HG02981 (cell line): ENCODE measurements at regions not wholly inside any gene's neighbourhood (a gene's known extent, or its start where the extent isn't known, plus 50 kb on each side); places are given as distances from the start of the nearest gene placed in this dataset.
"Not testable (repeated sequence)": the region's sequence is repeated elsewhere in the genome, so short reads cannot be mapped to it uniquely, and the experiment has no call there.

ENCODE experiments used
- ATAC-seq: cut with Tn5 transposase; IDR thresholded peaks from one replicate; pipeline ENCODE4 v1.9.1; 2021; ENCODE audit warnings: mild to moderate bottlenecking, moderate library complexity; ENCODE audit not compliant: unreplicated experiment

DNA sequence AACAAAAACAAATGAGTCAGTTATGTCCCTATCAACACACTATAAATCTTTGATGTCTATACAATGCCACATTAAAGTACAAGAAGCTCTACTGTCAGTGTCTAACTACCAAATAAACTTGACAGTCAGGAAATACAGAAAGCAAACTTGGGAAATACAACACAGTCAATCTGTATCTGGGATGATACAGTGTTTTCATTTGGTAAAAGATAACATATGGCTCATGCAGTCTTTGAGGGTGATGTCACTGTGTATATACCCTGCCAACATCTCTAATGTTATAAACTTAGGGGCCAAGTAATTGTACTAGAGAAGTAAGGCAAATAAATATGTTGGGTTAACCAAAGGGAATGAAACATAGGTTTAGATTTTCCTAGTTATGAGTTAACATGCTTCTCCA lies 552.5 kb upstream of the ADAMTS5 start:
- ATAC-seq = no peak

DNA sequence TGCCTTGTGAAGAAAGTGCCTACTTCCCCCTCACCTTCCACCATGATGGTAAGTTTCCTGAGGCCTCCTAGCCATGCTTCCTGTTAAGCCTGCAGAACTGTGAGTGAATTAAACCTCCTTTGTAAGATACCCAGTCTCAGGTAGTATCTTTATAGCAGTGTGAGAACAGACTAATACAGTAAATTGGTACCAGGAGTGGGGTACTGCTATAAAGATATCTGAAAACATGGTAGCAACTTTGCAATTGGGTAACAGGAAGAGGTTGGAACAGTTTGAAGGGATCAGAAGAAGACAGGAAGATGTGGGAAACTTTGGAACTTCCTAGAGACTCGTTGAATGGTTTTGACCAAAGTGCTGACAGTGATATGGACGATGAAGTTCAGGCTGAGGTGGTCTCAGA lies 550.3 kb upstream of the ADAMTS5 start:
- not testable (repeated sequence) for ATAC-seq

DNA sequence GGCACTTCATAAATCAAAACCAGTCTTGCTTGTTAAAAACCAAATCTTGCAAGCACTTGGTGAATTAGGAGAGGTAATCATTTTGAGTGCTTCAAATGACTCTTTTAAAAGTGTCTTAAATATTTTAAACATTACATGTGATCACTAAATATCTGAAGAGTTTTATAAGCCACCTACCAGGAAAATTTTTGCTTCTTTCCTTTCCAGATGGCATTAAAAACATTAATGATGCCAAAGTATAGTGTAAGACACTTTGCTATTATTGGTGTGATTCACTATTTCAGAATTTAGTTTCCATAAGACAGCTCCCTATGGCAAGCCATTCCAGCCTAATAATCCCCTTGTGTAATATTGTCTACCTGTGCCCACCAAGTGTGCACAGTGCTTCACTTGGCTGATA lies 548.8 kb upstream of the ADAMTS5 start:
- ATAC-seq = no peak

DNA sequence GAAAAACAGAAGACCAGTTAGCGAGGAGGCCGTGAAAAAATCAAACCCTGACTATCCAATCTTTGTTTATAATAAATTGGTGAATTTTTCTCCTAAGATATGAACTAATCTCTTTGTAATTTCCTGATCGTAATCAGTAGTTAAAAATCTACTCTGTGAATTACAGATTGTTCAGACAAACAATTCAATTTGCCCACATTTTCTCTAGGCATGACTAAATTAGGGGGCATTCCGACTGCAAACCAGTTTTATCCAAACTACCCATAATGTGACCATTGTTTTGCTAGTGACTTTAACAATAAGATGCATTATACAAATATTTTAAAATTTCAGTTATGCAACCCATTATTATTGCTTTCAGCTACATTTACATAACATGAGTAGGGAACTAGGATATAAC lies 546.9 kb upstream of the ADAMTS5 start:
- no peak for ATAC-seq

DNA sequence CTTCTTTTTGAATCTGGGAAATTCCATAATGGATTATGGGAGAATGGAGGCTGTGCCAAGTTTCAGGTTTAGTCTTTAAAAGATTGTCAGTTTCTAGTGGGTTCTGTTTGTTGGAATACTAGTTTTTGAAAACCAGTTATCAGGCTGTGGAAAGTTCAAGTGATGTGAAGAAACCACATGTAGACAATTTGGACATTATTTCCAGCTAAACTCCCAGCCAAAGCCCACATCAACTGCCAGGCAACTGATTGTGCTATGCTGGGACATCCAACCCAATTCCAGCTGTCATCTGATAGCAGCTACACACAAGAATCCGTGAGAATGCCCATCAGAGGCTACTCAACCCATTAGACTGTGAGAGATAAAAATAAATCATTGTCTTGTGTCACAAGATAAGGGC lies 546.1 kb upstream of the ADAMTS5 start:
- no peak for ATAC-seq

DNA sequence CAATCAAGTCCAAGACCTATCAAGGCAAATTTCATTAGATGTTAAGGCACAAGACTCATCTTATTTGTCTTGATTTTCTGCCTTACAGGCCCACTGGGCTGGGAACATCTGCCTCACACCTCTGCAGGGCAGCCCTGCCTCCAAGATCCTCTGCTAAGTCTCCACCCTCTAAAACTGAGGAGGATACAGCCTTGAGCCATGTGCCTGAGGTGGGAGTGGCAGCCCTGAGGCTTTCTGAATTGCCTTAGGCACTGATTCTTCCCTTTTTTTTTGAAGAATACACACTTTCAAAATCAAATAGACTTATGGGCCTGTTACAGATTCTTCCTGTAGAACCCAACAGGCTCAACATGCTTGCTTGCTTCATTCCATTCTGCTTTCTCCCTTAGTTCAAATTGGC lies 544.3 kb upstream of the ADAMTS5 start:
- no peak for ATAC-seq

DNA sequence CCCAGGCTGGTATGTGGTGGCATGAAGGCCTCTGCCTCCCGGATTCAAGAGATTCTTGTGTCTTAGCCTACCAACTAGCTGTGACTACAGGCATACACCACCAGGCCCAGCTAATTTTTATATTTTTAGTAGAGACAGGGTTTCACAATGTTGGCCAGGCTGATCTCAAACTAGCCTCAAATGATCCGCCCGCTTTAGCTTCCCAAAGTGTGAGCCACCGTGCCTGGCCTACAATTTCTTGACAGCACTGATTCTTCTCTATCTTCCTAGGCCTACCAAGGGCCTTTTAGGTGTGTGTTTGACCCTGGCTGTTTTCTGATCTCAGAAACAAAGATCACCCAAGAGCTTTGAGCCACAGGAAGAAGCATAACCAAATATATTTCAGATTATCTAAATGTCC lies 540.8 kb upstream of the ADAMTS5 start:
- no peak for ATAC-seq

DNA sequence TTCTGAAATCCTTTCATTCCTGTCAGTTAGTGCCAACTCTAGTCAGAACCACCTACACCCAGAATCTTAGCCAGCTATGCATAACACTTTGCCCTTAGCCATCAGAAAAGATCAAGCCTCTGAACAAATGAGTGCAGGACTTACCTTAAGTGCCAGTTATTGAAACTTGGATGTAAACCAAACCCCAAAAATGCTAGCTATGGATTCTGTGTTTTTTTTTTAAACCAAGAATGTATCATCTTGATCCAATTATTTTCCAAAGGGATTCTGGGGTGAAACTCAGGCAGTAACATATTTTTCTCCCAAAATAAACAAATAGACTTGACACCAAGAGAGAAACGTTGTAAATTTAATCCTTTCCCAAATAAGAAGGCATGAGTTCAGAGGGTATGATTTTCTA lies 538.6 kb upstream of the ADAMTS5 start:
- ATAC-seq = no peak

DNA sequence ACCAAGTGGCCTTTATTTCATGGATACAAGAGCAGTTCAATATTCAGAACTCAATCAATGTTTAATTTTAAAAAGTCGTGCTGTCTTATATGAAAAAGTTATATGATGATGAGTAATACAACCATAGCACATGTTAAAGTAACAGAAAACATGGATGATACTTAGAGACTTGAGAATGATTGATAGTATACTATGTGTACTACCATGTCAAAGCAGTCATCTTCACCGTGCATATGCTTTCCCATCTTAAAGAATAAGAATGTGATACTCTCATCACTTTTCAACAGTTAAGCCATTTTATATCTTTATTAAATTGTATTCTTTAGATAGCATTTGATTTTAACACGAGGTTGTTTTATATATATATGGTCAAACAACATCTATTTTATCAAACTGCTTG lies 535.9 kb upstream of the ADAMTS5 start:
- no peak for ATAC-seq

DNA sequence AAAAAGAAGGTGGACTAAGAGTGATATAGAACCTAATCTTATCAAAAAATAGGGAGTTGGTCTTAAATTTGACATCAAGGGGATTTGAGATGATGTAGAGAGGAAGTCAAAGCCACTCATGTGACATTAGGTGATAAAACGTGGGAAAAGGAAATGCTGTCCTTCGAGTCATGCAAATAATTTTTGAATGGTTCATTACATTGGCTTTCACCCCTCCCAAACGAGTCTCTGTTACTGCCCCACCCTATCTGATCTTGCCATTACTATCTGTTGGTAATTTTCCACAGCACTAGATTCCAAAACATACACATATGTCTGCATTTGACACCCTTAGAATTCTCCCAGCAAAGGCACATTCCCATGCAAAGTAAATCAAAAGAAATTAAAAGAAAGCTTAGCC lies 531.1 kb upstream of the ADAMTS5 start:
- no peak for ATAC-seq

DNA sequence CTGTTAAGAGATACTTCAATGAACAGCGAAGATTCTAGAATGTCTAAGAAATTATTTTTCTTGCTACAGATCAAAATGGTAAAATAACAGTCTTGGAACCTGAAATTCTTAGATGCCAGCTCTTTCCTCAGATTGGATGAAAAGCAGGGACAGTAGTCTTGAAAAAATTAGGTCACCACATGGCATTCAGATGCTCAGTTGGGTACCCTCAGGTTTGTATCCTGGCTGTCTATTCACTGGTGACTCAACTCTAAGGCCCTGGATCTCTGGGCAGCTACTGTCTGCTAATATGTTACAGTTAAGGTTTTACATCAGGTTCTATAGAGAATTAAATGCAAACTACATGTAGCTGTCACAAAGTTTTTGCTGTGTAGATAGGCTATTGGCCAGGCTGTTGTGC lies 528.9 kb upstream of the ADAMTS5 start:
- ATAC-seq = no peak

DNA sequence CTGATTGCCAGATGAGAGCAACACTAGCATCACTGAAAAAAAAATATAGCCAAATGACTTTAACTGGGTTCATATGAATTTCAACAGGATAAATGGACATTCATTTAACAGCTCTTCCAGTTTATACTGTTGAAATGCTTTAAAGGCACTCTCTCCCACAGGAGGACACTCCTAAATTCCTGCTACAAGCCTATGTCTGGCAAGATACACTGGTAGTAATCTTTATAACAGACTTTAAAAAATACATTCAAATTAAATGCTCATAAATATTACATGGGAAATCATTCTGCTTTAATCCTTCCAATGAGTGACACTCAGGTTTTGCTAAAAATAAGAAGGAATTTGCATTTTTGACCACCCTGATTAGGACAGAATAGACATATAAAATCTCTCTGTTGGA lies 526.7 kb upstream of the ADAMTS5 start:
- ATAC-seq = no peak

DNA sequence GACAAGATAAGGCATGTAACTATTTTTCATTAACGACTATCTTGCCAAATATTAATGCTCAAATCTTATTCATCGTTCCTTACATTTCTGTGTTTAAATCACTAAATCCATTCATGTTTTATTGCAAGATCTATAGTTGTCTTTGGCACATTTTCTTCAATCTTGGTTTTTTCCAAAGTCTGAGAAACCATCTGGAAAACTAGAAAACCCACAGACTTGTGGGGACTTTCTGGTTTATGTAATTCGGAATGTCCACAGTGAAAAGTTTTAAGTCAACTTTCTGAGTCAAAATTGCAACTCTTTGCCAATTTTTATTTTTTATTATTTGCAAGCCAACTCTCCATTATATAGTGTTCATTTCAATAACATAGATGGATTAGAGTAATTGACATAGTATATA lies 520.8 kb upstream of the ADAMTS5 start:
- ATAC-seq = no peak

DNA sequence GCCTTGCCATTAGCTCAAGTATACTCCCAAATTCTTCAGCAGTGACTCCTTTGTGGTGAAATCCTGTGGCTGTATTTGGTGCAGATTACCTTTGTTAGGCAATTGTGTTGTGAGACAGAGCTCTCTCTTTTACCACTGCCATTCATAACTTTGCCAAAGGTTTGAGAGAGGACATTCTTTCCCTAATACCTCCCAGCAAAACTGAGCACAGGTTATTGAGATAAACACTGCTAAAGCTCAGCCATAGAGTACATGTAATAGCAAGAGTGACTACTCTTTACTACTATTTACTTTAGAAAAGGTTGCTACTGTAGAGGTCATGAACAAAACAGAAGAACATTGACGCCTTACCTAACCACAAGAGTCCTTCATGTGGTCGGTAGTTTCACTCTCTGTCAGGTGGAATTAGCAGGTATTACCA lies 514.0 kb upstream of the ADAMTS5 start:
- ATAC-seq = no peak

DNA sequence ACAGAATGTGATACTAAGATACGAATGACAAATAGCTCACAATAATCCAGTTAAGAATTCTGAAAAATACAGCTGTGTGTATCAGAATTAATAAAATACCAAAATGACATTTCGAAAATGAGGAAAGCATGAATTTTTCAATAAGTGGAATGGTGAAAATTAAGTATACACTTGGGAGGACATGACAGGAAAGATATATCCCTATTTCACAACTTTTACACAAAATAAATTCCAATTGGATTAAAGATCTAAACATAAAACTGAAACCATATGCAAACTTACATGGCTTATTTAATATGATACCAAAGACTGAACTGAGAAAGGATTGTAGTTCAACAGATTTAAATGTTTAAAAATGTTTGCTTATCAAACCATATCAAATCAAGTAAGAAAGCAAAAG lies 510.4 kb upstream of the ADAMTS5 start:
- ATAC-seq = no peak

DNA sequence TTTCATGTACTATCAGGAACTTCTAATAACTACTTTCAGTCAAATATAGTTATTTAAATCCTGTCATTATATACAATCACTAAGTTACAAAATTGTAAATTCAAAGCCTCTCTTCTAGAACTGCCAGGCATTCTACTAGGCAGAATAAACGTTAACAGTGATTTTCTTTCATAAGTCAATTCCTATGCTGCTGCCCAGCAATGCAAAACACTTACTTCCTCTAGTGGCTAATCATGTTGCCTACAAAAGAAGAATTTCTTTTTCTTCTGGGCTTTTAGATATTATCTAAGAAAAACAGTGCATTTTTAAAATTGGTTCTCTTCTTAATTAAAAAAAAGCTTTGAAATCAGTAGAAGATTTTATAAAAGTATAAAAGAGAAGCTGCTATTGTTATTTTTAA lies 509.8 kb upstream of the ADAMTS5 start:
- ATAC-seq = no peak

DNA sequence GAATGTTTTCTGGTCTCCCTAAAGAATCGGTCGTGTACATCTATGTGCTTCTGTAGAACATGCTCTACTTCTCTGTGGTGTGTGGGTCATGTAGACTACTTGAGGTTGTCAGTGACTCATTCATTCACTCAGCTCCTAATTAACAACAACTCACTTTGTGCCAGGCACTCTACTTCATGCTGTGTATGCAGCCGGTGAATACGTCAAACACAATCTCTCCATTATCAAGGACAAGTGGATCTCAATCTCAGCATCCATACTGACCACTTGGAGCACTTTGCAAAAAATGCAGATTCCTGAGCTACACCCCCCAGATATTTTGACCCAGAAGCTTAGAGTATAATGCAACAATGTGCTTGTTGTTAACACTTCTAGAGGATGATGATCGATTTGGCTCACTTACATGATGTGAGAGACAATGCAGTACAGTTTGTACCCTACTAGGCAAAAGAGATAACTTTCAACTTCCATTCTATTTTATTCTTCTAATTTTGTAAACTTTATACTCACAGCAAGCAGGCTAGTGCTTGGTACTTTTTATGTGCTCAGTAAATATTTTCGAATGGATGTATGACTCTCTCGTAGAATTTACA lies 508.6 kb upstream of the ADAMTS5 start:
- no peak for ATAC-seq

DNA sequence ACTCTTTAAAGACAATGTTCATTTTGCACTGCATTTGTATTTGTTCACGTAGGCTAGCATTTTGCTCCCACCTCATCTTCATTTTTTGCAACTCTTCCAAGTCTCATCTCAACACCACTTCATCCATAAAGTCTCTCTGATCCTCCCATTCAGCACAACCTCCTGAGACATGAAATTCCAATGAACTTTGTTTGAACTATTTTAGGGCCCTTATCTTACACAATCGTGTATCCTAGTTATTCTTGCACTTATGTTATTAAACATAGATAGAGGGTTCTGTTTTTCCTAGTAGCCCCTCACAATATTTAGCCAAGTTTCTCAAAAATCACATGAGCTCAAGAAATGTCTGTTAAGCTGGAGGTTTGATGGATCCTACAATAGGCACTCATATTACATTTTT lies 500.5 kb upstream of the ADAMTS5 start:
- ATAC-seq = no peak

DNA sequence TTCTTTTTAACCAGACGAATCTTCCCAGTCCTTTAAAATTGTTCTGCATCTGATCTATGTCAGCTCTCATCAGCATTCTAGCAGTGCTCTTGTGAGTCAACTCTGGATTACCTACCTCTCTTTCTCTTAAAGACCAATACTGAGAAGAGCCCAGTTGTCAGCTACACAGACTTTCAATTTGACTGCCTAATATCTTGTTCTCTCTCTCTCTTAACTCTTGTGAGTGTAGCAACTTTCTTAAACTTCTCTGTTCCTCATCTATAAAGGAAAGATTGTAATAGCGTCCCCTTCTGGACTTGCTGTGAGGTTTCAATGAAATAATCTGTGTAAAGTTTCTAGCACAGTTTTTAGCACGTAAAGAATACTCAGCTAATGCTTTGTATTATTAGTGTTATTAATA lies 499.3 kb upstream of the ADAMTS5 start:
- ATAC-seq = no peak

DNA sequence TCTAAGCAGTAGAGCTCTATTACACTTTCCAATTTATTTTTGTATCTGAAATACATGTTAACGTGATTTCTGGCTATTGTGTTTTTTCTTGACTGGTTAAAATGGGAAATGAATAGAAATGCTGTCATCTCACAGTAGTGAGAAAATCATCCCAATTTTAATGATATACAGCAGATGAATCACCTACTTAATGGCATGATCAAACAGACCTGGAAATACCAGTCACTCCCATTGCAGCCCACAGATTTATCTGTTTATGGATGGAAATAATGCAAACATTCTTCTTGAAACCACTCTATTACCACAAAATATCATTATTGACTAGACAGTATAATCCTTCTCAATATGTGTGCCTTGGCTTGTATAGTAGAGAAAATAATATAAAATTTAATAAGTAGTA lies 497.8 kb upstream of the ADAMTS5 start:
- ATAC-seq = no peak

DNA sequence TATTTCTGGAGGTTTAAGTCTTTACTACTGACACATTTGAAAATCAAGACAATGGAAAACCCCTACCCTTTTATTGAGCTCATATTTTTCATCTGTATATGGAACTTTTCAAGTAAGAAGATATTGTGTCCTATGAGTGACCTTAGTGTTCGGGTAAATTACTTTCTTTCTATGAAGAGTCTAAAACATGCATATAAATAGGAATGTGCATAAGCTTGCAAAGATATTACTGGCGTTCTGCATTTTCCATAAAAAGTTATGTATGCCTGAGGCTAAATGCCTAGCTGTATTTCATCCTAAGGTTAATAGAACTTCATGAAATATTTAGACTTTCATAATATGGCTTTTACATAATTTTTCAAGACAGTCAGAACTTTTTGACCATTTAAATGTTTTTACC lies 495.8 kb upstream of the ADAMTS5 start:
- no peak for ATAC-seq

DNA sequence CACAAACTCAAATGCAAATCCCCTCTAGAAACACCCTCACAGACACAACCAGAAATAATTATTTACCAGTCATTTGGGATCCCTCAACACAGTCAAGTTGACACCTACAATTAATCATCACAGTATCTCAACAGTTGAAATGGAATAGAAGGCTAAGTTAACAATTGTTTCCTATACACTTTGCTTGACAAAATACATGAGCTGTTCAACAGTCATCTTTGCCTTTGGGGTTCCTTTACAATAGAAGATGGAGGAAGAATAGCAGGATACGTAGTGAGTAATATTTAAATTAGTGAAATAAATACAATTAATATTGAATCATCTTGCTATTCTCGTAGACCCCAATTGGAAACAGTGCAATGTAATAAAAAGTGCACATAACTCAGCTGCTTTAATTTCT lies 487.3 kb upstream of the ADAMTS5 start:
- no peak for ATAC-seq

DNA sequence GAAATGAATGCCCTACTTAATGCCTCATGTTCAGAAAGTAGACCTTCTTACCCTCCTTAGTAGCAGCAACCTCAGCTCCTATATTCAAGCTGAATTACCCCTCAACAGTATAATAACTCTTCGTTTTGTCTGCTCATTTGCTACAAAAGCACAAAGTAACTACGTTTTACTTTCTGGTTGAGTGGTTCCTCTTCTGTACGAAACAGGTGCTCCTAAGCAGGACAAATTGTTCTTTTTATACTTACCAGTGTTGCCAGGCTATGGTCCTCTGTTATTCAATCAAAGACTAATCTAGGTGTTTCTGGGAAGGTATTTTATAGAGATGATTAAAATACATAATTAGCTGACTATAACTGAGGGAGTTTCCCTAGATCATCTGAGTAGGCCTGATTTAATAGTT lies 484.2 kb upstream of the ADAMTS5 start:
- no peak for ATAC-seq

DNA sequence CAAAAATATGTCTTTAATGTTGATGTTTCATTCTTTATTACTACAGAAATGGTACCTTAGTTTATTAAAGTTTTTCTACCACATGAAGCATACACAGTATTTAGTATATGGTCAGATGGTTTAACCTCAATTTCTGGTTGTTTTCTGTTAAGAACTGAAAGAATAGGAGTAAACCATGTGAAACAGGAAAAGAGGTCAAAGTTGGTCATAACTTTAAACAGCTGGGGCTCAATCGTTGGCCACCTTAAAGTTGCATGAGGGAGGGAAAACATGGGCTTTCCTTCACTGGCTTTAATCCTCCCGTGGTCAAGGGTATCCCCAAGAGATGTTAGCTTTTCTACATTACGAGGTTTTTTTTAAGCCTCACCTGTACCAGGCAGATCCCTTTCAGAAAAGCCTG lies 483.3 kb upstream of the ADAMTS5 start:
- ATAC-seq = no peak
